HepG2 (cell line): ENCODE measurements at regions not wholly inside any gene's neighbourhood (a gene's known extent, or its start where the extent isn't known, plus 50 kb on each side); places are given as distances from the start of the nearest gene placed in this dataset.

ENCODE experiments used
- CHD4 ChIP-seq: fragments of 200-600 bp; sonication (generic); IDR thresholded peaks from 2 replicates; pipeline ENCODE4 v1.7.0; 2017; ENCODE audit warnings: mild to moderate bottlenecking, low read length, borderline replicate concordance
- GABPA ChIP-seq, 2 experiments: IDR thresholded peaks; 2 replicates each; pipeline ENCODE4 v1.6.1; 2011 to 2016; ENCODE audit warnings: low read depth in 2 of 2, low read length in 1 of 2, missing biosample characterization in 1 of 2, missing genetic modification characterization in 1 of 2
- HDAC2 ChIP-seq: sonication (generic); formaldehyde crosslinking; IDR thresholded peaks from 2 replicates; pipeline ENCODE4 v1.4.0; 2020; ENCODE audit warnings: missing genetic modification reagents
- KAT7 ChIP-seq: IDR thresholded peaks from 2 replicates; pipeline ENCODE4 v1.6.1; 2018; ENCODE audit warnings: borderline replicate concordance, missing compliant biosample characterization
- NKX3-1 ChIP-seq: sonication (generic); formaldehyde crosslinking; IDR thresholded peaks from 2 replicates; pipeline ENCODE4 v1.5.0; 2020; ENCODE audit warnings: missing genetic modification reagents
- PHF20 ChIP-seq: sonication (generic); formaldehyde crosslinking; IDR thresholded peaks from 2 replicates; pipeline ENCODE4 v1.5.0; 2020; ENCODE audit warnings: mild to moderate bottlenecking, missing genetic modification reagents
- POLR2A ChIP-seq, 2 experiments: IDR thresholded peaks; 2 replicates each; pipeline ENCODE4 v1.6.1; 2011; ENCODE audit warnings: low read depth in 2 of 2, low read length in 2 of 2, mild to moderate bottlenecking in 1 of 2, moderate library complexity in 1 of 2; ENCODE audit not compliant: insufficient read depth in 1 of 2
- RELA ChIP-seq: sonication (generic); formaldehyde crosslinking; IDR thresholded peaks from 2 replicates; pipeline ENCODE4 v1.4.0; 2020; ENCODE audit warnings: missing genetic modification reagents
- SP5 ChIP-seq: IDR thresholded peaks from 2 replicates; pipeline ENCODE4 v1.6.1; 2016; ENCODE audit warnings: low read depth, borderline replicate concordance
- TF ChIP-seq, protein P1 (sequence below): sonication (generic); formaldehyde crosslinking; IDR thresholded peaks from 2 replicates; pipeline ENCODE4 v1.4.0; 2020; ENCODE audit warnings: mild to moderate bottlenecking, low read depth, missing genetic modification reagents
- TF ChIP-seq, protein P2 (sequence below): sonication (generic); formaldehyde crosslinking; IDR thresholded peaks from 2 replicates; pipeline ENCODE4 v1.5.0; 2020; ENCODE audit warnings: mild to moderate bottlenecking, missing genetic modification reagents, moderate library complexity

DNA sequence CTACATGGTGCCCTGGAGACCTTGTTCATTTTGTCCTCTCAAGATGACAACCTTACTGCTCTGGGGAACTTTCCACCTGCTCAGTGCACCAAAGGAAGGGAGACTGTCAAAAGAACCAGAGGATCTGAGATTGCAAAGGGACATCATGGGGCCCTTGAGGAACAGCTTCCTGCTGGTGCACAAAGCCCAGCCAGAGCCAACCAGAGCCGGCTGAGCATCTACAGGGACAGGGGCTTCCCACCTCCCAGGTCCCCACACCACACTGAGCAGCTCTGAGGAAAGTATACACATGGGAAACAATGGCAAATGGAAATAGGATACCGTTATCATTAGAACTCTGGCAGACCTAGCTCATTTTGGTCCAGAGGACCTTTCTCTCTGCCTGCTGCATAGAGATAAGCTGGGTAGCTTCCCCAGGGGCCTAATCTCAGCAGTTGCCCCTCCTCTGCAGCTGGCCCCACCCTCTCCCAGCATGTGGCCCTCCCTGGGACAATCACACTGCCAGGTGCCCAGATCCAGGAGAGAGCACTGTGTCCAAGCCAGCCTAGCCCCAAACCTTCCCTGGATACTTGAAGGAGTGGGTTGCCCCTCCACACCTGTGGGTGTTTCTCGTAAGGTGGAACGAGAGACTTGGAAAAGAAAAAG is 123.4 kb upstream of the PRR20G start:
- TF ChIP-seq, protein P1, sequence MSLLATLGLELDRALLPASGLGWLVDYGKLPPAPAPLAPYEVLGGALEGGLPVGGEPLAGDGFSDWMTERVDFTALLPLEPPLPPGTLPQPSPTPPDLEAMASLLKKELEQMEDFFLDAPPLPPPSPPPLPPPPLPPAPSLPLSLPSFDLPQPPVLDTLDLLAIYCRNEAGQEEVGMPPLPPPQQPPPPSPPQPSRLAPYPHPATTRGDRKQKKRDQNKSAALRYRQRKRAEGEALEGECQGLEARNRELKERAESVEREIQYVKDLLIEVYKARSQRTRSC (CRISPR knock-in tag) = no peak
- TF ChIP-seq HDAC2 (CRISPR knock-in tag) (no peak), NKX3-1 (CRISPR knock-in tag) (no peak), POLR2A (IDR thresholded peaks at IDR 0.05; ENCODE audit: insufficient read depth in 1 of 2, low read depth in 2 of 2, low read length in 2 of 2) (no peak), PHF20 (CRISPR knock-in tag) (no peak), CHD4 (no peak), SP5 (no peak), KAT7 (CRISPR knock-in tag) (no peak), RELA (CRISPR knock-in tag) (no peak), GABPA (IDR thresholded peaks at IDR 0.05; ENCODE audit: low read depth, low read length) (no peak), GABPA (CRISPR knock-in tag; IDR thresholded peaks at IDR 0.05; ENCODE audit: low read depth) (no peak)
- TF ChIP-seq, protein P2, sequence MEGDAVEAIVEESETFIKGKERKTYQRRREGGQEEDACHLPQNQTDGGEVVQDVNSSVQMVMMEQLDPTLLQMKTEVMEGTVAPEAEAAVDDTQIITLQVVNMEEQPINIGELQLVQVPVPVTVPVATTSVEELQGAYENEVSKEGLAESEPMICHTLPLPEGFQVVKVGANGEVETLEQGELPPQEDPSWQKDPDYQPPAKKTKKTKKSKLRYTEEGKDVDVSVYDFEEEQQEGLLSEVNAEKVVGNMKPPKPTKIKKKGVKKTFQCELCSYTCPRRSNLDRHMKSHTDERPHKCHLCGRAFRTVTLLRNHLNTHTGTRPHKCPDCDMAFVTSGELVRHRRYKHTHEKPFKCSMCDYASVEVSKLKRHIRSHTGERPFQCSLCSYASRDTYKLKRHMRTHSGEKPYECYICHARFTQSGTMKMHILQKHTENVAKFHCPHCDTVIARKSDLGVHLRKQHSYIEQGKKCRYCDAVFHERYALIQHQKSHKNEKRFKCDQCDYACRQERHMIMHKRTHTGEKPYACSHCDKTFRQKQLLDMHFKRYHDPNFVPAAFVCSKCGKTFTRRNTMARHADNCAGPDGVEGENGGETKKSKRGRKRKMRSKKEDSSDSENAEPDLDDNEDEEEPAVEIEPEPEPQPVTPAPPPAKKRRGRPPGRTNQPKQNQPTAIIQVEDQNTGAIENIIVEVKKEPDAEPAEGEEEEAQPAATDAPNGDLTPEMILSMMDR (CRISPR knock-in tag) = no peak
